ENCODE measurements at regions not wholly inside any gene's neighbourhood (a gene's known extent, or its start where the extent isn't known, plus 50 kb on each side); places are given as distances from the start of the nearest gene placed in this dataset.

DNA sequence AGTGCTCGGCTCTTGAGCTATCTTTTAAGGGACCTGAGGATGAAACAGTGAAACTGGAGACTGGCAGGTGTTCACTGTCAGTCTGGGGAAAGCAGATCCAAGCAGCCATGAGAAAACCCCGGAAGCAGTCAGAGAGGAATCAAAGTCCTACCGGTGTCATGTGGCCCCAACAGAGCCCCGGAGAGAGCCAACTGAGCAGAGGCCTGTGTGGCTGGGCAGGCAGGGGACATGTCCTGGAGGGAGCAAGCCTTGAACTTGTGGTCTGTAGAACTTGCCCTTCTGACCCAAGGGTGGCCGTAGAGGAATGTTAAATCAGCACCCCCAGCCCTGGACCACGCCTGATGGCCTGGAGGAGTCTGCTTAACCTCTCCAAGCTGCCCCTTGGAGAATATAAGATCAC, 113.7 kb upstream of the ZNF507 start:
- TF ChIP-seq POLR2AphosphoS5 (IDR thresholded peaks at IDR 0.05) (no peak), CTCF (IDR thresholded peaks at IDR 0.05) (no peak)

Data from esophagus muscularis mucosa (tissue), 3 donors.